ENCODE measurements at regions not wholly inside any gene's neighbourhood (a gene's known extent, or its start where the extent isn't known, plus 50 kb on each side); places are given as distances from the start of the nearest gene placed in this dataset.

DNA sequence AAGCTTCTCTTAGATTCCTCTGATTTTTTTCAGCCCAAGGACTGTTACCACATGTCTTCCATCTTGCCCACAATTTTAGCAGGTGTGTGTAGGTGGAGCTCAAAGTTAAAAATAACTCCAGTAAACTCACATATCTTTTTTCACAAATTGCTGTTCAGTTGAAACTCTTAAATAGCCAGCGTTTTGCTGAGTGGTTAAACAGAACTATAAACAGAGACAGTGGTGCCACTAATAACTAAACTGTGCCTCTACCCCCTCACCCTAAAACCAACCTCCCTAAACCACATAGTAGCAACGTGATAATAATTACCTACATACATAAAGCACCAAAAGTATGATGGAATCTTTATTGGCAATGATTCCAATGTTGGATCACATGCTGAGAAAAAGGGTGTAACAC, 525.1 kb downstream of the PDCD6IP start:
- DNase-seq, result no peak

GRCh38 chr3:34346656-34347055, 548.2 kb downstream of the PDCD6IP start:
- no peak for DNase-seq

DNA sequence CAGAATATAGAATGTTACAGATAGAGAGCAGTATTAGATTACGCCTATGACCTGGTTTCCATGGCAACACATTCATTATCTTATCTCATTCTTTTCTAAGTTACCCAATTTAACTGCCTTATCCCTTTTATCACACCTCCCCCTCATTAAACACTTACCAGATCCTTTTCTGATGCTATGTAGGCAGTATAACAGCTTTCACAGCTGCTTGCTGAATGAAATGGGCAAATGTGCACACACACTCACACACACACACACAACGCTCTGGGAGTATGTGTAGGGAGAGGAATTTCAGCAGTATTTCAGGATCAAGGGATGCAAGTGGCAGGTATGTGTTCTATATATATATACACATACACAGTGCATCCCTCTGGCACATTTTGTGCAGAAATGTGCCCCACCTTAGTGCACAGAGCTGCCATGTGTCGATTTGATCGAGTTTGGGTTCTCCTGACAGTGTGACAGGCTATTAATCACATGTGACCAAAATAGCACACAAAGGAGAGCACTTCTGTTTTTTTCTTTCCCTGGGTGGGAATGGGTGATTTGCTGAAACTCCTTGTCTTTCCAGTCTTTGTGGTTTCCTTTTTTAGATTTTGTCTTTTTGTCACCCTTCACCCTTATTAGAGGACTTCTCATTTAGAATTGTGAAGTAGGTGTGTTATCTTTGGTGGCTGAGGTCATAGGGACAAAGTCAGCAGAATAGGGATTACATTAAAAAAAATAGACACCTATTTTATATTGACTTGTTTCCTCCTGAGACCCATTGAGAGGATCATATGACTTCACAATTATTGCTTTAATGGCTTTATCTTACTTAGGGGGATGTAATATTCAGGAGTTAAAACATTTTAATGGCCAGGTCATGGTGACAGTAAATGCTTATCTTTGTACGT, 553.7 kb downstream of the PDCD6IP start:
- no peak for DNase-seq

DNA sequence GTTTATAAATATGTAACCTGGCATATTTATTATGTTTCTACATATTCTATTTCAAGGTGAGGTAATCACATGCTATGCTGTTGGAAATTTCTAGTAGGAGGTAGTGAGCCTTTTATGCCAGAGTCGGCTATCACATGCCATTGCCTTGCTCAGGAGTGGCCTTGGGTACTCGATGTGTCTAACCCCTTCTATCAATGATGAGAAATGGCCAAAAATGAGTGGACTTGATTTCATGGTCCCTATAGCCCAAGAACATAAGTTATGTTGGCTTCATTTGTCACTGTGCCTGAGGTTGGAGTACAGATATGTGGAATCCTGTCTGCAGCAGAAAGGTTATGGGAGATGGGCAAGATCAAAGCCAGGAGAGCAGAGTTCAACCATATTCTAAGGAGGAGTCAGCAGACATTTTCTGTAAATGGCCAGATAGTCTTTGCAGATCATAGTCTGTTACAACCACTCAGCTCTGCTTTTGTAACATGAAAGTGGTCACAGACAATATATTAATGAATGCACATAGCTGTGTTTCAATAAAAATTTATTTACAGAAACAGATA, 554.4 kb downstream of the PDCD6IP start:
- DNase-seq, result no peak

- DNase-seq, result no peak
Measured at GRCh38 chr3:34357461-34357860, 559.0 kb downstream of the PDCD6IP start.

DNA sequence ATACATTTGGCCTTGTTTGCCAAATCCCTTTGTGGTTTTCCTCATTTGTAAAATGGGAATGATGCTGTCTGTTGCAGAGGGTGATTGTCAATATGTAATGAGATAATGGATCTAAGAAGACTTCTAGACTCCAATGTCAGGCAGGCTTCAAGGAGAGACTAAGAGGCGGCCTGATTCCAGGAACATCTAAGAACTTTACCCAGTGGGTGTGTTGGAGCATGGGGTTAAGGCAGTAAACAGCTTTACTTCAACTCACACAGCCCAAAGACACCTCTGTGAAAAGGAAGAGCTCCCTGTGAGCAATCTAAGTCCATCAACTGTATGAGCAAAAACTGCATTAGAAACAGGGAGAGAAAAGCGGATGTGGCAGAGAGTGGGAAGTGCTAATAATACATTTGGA, 560.6 kb downstream of the PDCD6IP start:
- no peak for DNase-seq

DNA sequence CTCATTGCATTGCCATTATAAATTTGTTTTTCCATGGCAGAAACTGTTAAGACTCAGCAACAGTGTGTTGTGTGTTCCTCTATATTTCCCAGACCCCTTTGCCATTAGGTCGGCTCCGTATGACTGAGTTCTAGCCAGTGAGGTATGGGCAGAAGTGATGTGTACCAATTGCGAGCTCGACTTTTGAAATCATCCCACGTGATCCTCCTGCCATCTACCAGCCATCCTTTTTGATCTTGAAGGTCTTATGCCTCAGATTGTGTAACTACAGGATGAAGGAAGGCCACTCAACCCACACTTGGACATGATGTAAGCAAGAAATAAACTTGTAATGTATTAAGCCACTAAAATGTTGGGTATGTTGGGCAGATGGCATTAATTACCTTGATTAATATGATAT, 562.3 kb downstream of the PDCD6IP start:
- DNase-seq, result no peak

- DNase-seq, result no peak
Measured at GRCh38 chr3:34361921-34362320, 563.5 kb downstream of the PDCD6IP start.

- no peak for DNase-seq
Measured at GRCh38 chr3:34362910-34363309, 564.5 kb downstream of the PDCD6IP start.

- no peak for DNase-seq
Measured at GRCh38 chr3:34363881-34364280, 565.5 kb downstream of the PDCD6IP start.

DNA sequence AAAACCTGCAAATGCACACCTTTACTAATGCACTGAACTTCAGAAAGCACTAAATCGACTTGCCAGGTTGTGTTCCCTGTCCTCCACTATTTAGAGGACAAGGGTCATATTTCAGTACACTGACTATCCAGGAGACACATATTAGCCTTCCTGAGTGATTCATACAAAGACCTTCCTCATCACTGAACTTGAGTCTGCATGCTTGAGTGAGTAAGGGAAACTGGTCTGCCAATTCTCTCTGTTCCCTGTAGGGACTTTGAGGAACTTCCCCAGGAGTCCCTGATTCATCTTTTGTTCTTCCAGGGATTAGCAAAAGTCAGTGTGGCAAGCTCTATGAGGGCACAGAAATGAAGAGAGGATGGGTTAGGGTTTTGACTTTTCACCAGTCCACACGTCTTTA, 565.9 kb downstream of the PDCD6IP start:
- DNase-seq, result no peak

DNA sequence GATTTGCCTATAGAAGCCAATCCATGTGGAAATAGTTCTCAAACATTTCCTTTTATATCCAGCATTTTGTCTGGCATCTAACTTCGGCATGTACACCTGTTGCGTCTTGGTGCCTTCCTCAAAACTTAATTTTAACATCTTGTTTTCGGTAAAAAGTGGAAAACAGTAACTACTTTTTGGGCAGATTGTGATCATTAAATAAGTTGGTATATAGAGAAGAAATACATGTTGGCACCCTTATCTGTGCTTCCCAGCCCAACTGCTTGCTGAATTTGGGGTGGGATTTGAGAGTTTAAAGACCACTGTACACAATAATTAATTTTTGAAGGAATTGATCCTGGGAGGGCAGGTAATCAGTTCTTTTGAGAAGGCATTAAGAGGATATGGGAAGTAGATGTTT, 566.8 kb downstream of the PDCD6IP start:
- no peak for DNase-seq

DNA sequence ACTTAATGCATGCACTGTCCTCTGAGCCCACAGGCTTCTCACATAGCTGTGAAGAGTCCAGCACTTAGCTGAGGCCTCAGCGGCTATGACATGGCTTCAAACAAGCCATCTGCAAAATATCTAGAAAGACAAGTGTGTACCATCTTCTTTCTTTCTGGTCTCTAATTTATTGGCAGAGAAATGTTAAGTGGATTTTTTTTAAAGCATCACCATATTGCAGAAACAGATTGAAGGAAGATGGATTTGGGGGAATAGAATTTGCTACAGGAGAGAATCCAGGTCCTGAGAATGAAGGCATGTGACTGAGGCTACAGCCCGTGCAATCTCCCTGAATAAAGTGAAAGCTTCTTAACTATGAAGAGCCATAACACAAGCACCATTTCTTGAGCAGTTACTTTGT, 567.3 kb downstream of the PDCD6IP start:
- no peak for DNase-seq

GRCh38 chr3:34367521-34367920, 569.1 kb downstream of the PDCD6IP start:
- no peak for DNase-seq

- no peak for DNase-seq
Measured at GRCh38 chr3:34374521-34374920, 576.1 kb downstream of the PDCD6IP start.

DNA sequence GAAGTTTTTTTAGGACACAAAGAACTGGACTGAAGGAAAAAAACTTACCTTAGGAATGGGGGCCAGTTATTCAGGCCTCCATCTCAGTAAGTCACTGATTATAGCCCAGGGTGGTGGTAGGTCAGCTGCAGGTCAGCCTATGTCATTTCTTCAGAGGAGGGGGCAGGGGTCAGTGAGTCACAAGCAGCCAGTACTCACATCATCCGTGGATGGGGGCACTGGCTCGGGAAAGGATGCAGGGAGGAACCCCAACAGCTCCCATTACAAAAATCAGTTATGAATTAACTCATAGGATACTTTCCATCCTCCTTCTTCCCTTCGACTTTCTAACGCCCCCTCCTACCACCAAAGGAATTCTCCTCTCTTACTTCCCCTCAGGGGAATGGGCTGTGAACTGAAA, 578.3 kb downstream of the PDCD6IP start:
- no peak for DNase-seq

DNA sequence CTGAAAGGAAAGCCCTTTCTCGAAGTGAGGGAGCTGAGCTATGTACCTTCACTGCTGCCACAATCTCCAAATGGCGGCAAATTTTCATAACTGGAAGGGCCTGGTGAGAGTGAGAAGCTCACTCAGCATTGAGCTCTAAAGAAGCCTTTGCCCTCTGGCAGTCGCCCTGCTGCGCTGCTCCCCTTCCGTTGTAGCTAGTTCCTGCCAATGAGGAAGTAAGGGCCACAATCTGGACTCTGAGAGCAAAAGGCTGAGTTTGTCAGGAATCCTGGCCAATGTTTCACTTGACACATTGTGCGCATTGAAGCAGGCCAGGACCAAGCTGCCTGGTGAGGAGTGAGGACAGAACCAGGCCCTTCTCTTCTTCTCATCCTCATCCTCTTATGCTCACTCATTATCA, 579.5 kb downstream of the PDCD6IP start:
- no peak for DNase-seq

DNA sequence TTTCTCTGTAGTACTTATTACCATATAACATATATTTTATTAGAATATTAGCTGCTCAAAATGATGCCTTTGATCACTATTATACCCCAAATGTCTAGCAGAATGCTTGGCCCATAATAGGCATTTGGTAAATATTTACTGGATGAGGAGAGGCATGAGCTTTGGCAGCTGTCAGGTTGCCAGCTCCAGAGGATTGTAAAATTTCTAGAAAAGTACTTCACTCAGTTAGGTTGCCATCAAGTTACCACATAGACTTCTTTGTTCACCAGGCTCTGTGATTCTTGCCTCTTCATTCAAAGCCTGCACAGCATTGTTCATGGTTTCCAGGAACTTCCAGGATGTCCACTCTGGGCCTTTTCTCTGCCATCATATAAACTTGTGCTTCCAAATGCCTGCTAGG, 582.8 kb downstream of the PDCD6IP start:
- no peak for DNase-seq

- DNase-seq, result no peak
Measured at GRCh38 chr3:34382859-34383258, 584.4 kb downstream of the PDCD6IP start.

- no peak for DNase-seq
Measured at GRCh38 chr3:34386309-34386708, 587.9 kb downstream of the PDCD6IP start.

DNA sequence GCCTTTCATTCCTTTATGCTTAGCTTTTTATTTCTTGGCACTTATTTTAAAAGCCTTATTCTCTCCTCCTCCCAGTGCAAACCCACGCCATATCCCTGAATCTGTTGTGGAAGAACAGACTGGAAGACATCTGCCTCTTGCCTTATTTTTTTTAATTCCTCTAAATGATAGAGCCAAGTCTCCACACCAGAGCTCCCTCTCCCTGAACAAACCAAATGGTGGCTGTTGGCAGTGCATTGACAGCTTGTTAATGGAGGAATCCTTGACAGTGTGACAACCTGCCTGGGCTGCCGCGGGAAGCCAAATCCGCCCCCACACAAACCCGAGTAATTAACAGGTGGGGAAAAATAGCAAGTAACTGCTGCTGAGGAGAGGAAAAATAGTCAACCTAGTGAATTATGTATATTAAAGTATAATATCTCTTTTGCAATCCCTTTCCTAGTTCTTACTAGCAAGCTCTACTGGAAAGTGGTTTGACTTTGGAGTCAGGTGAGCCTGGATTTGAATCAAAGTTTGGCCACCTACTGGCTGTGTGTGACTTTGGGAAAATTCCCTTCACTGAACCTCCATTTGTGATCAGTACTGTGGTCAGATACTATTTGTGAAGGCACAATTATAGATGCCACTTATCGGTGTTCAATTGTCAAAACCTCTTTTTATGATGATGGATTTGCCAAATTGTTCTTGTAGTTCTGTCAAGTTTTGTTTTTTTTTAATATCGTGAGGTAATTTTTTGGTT, 589.6 kb downstream of the PDCD6IP start:
- DNase-seq, result no peak

GRCh38 chr3:34388830-34389229, 590.4 kb downstream of the PDCD6IP start:
- DNase-seq, result no peak

DNA sequence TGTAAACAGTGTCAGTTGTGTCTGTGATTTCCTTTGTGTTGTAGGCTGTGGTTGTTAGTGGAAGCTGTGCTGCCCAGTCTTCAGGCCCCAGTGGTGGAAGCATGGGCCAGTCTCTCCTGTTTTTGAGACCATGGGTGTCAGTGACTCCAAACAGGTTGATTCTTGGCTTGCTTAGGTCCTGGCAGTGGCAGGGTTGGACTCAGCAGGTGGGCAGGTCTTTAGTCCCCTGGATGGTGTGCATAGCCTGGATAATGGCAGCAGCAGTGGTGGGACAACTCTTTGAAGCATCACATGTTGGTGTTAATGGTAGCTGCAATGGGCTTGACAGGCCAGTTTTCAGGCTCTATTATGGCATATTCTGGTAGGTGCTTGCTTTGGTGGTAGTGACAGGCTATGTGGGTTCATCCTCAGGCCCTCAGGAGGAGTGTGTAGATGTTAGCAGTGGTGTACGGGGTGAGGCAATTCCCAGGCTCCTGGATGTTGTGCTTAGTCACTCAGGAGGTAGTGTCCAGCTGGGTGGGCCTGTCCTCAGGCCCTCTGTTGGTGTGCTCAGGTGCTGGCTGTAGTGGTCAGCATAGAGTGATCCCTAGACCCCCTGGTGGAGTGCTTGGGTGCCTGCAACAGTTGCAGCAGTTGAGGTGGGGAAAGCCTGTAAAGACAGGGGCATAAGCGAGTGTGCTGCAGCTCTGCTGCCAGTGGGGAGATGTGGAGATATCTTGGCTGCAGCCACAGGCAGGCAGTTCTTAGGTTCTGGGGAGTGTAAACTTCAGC, 596.7 kb downstream of the PDCD6IP start:
- DNase-seq, result no peak
